ENCODE measurements at regions not wholly inside any gene's neighbourhood (a gene's known extent, or its start where the extent isn't known, plus 50 kb on each side); places are given as distances from the start of the nearest gene placed in this dataset.
"Not testable (repeated sequence)": the region's sequence is repeated elsewhere in the genome, so short reads cannot be mapped to it uniquely, and the experiment has no call there.

DNA sequence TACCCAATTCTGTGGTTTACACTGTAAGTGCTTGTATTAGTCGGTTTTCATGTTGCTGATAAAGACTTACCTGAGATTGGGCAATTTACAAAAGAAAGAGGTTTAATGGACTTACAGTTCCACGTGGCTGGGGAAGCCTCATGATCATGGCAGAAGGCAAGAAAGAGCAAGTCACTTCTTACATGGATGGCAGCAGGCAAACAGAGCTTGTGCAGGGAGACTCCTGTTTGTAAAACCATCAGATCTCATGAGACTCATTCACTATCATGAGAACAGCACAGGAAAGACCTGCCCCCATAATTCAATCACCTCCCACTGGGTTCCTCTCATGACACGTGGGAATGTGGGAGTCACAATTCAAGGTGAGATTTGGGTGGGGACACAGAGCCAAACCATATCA is 119.3 kb downstream of the BASP1 start:
- TF ChIP-seq, protein P1, sequence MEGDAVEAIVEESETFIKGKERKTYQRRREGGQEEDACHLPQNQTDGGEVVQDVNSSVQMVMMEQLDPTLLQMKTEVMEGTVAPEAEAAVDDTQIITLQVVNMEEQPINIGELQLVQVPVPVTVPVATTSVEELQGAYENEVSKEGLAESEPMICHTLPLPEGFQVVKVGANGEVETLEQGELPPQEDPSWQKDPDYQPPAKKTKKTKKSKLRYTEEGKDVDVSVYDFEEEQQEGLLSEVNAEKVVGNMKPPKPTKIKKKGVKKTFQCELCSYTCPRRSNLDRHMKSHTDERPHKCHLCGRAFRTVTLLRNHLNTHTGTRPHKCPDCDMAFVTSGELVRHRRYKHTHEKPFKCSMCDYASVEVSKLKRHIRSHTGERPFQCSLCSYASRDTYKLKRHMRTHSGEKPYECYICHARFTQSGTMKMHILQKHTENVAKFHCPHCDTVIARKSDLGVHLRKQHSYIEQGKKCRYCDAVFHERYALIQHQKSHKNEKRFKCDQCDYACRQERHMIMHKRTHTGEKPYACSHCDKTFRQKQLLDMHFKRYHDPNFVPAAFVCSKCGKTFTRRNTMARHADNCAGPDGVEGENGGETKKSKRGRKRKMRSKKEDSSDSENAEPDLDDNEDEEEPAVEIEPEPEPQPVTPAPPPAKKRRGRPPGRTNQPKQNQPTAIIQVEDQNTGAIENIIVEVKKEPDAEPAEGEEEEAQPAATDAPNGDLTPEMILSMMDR (IDR thresholded peaks at IDR 0.05), result not testable (repeated sequence)
- not testable (repeated sequence) for TF ChIP-seq POLR2A (IDR thresholded peaks at IDR 0.05)
